H9 (cell line): ENCODE measurements at regions not wholly inside any gene's neighbourhood (a gene's known extent, or its start where the extent isn't known, plus 50 kb on each side); places are given as distances from the start of the nearest gene placed in this dataset.
"Not testable (repeated sequence)": the region's sequence is repeated elsewhere in the genome, so short reads cannot be mapped to it uniquely, and the experiment has no call there.

Experiments
- DNase-seq: peaks from one replicate; pipeline ENCODE4 v3.0.0-alpha.2; 2017
- H2AFZ ChIP-seq: one replicate; pipeline ENCODE4 v1.6.1; 2013; ENCODE audit warnings: mild to moderate bottlenecking, low read length, control low read depth, moderate library complexity
- H2AK5ac ChIP-seq: 2 replicates; pipeline ENCODE4 v1.6.1; 2013; ENCODE audit warnings: low read length, control low read depth, mixed read lengths; ENCODE audit not compliant: insufficient read length
- H2BK120ac ChIP-seq: one replicate; pipeline ENCODE4 v1.6.1; 2013; ENCODE audit warnings: low read depth, mild to moderate bottlenecking, low read length, control low read depth, inconsistent platforms; ENCODE audit not compliant: poor library complexity, severe bottlenecking
- H2BK12ac ChIP-seq: 2 replicates; pipeline ENCODE4 v1.6.1; 2013; ENCODE audit warnings: low read length, control low read depth, mixed read lengths, low read depth; ENCODE audit not compliant: insufficient read length
- H2BK15ac ChIP-seq: 2 replicates; pipeline ENCODE4 v1.6.1; 2013; ENCODE audit warnings: low read depth, low read length, control low read depth
- H2BK20ac ChIP-seq: one replicate; pipeline ENCODE4 v1.6.1; 2013; ENCODE audit warnings: low read depth, mild to moderate bottlenecking, low read length, control low read depth, inconsistent platforms; ENCODE audit not compliant: poor library complexity, severe bottlenecking
- H2BK5ac ChIP-seq: 2 replicates; pipeline ENCODE4 v1.6.1; 2013; ENCODE audit warnings: low read length, control low read depth, mixed read lengths; ENCODE audit not compliant: insufficient read length
- H3K14ac ChIP-seq: 2 replicates; pipeline ENCODE4 v1.6.1; 2013; ENCODE audit warnings: low read length, control low read depth; ENCODE audit not compliant: insufficient read depth
- H3K18ac ChIP-seq: 2 replicates; pipeline ENCODE4 v1.6.1; 2013; ENCODE audit warnings: low read depth, mild to moderate bottlenecking, mixed read lengths, low read length, control low read depth; ENCODE audit not compliant: insufficient read length
- H3K23ac ChIP-seq: 2 replicates; pipeline ENCODE4 v1.6.1; 2013; ENCODE audit warnings: low read length, control low read depth, mixed read lengths, low read depth; ENCODE audit not compliant: insufficient read length
- H3K23me2 ChIP-seq: 2 replicates; pipeline ENCODE4 v1.6.1; 2013; ENCODE audit warnings: low read depth, mild to moderate bottlenecking, mixed read lengths, low read length, control low read depth; ENCODE audit not compliant: insufficient read length, poor library complexity, severe bottlenecking
- H3K27ac ChIP-seq: 2 replicates; pipeline ENCODE4 v1.5.1; 2013; ENCODE audit warnings: low read length, control low read depth, mixed read lengths, low read depth; ENCODE audit not compliant: insufficient read length
- H3K27me3 ChIP-seq: 2 replicates; pipeline ENCODE4 v1.6.1; 2013; ENCODE audit warnings: low read length, control low read depth, inconsistent platforms; ENCODE audit not compliant: insufficient read depth
- H3K4ac ChIP-seq: 2 replicates; pipeline ENCODE4 v1.6.1; 2013; ENCODE audit warnings: low read depth, mild to moderate bottlenecking, control low read depth, inconsistent platforms, low read length, moderate library complexity
- H3K4me1 ChIP-seq: 2 replicates; pipeline ENCODE4 v1.6.1; 2013; ENCODE audit warnings: low read length, control low read depth, inconsistent platforms; ENCODE audit not compliant: insufficient read depth
- H3K4me2 ChIP-seq: 2 replicates; pipeline ENCODE4 v1.6.1; 2013; ENCODE audit warnings: low read length, control low read depth, mixed read lengths; ENCODE audit not compliant: insufficient read length, insufficient read depth
- H3K56ac ChIP-seq: 2 replicates; pipeline ENCODE4 v1.6.1; 2013; ENCODE audit warnings: low read depth, mild to moderate bottlenecking, mixed read lengths, low read length, control low read depth; ENCODE audit not compliant: insufficient read length
- H3K79me1 ChIP-seq: 2 replicates; pipeline ENCODE4 v1.6.1; 2013; ENCODE audit warnings: low read depth, mild to moderate bottlenecking, moderate library complexity, low read length, control low read depth, inconsistent platforms; ENCODE audit not compliant: insufficient read depth, poor library complexity, severe bottlenecking
- H3K79me2 ChIP-seq: 2 replicates; pipeline ENCODE4 v1.6.1; 2013; ENCODE audit warnings: low read length, control low read depth, inconsistent platforms; ENCODE audit not compliant: insufficient read depth
- H3K9ac ChIP-seq: 2 replicates; pipeline ENCODE4 v1.6.1; 2013; ENCODE audit warnings: low read length, control low read depth, mixed read lengths; ENCODE audit not compliant: insufficient read length; ENCODE audit errors: extremely low read depth
- H3K9me3 ChIP-seq: one replicate; pipeline ENCODE4 v1.6.1; 2013; ENCODE audit warnings: low read depth, low read length, inconsistent platforms; ENCODE audit not compliant: control insufficient read depth
- H3T11ph ChIP-seq: one replicate; pipeline ENCODE4 v1.6.1; 2013; ENCODE audit warnings: mild to moderate bottlenecking, low read length, control low read depth, inconsistent platforms
- H4K20me1 ChIP-seq: one replicate; pipeline ENCODE4 v1.6.1; 2013; ENCODE audit not compliant: control insufficient read depth, insufficient read length, insufficient read depth
- H4K5ac ChIP-seq: 2 replicates; pipeline ENCODE4 v1.6.1; 2013; ENCODE audit warnings: low read depth, mild to moderate bottlenecking, mixed read lengths, low read length, control low read depth; ENCODE audit not compliant: insufficient read length
- H4K8ac ChIP-seq: replicated peaks from 2 replicates; pipeline ENCODE4 v1.6.1; 2013; ENCODE audit warnings: low read length, control low read depth, mixed read lengths, low read depth; ENCODE audit not compliant: insufficient read length
- H4K91ac ChIP-seq: 2 replicates; pipeline ENCODE4 v1.6.1; 2013; ENCODE audit warnings: low read depth, mild to moderate bottlenecking, moderate library complexity, mixed read lengths, low read length, control low read depth; ENCODE audit not compliant: insufficient read length
- H3K27ac Mint-ChIP-seq, 3 experiments: 2 replicates in 2 of 3; 3 replicates in 1 of 3; pipeline ENCODE4 v1.8.0; 2020 to 2021; ENCODE audit warnings: mixed read lengths in 3 of 3, mild to moderate bottlenecking in 1 of 3, moderate library complexity in 1 of 3
- H3K27me3 Mint-ChIP-seq: 2 replicates; pipeline ENCODE4 v1.8.0; 2021; ENCODE audit warnings: low read depth, mild to moderate bottlenecking, moderate library complexity, mixed read lengths
- H3K36me3 Mint-ChIP-seq, 3 experiments: 2 replicates in 2 of 3; 3 replicates in 1 of 3; pipeline ENCODE4 v1.8.0; 2020 to 2021; ENCODE audit warnings: low read depth in 3 of 3, mixed read lengths in 3 of 3; ENCODE audit not compliant: insufficient read depth in 1 of 3
- H3K4me1 Mint-ChIP-seq, 2 experiments: 2 replicates each; pipeline ENCODE4 v1.8.0; 2020; ENCODE audit warnings: mixed read lengths in 2 of 2
- H3K4me3 Mint-ChIP-seq, 2 experiments: 2 replicates in 1 of 2; 3 replicates in 1 of 2; pipeline ENCODE4 v1.8.0; 2020 to 2021; ENCODE audit warnings: mild to moderate bottlenecking in 2 of 2, mixed read lengths in 2 of 2, moderate library complexity in 1 of 2
- H3K9me3 Mint-ChIP-seq, 2 experiments: 2 replicates in 1 of 2; 3 replicates in 1 of 2; pipeline ENCODE4 v1.8.0; 2020; ENCODE audit warnings: mild to moderate bottlenecking in 2 of 2, mixed read lengths in 2 of 2, moderate library complexity in 1 of 2
- WGBS: extraction: QIAGEN DNeasy Blood & Tissue Kit; methylation state at CpG from one replicate; pipeline ENCODE4 v1.1.7; 2013; ENCODE audit warnings: missing lambda C conversion rate, low lambda C conversion rate, mixed read lengths; ENCODE audit not compliant: insufficient read length; ENCODE audit errors: extremely low coverage; 5-methylcytosine and 5-hydroxymethylcytosine counted together

DNA sequence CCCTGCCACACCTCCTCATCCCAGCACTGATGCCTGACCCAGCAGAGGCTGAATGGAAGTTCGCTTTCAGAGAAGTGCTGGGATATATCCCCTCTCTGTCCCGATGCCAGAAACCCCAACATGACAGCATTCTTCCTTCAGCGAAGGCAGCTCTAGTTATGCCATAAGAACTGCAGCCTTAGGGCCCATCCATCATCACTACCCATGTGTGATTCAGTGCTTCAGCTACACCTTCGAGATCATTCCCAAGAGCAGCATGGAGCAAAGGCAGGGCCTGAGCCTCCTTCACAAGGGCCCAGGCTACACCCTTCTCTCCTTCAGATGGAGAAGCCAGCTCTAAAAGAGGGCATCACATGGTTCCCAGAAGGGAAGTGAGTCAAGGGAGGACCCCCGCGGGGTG is 198.0 kb downstream of the TBC1D2B start:
- H4K5ac ChIP-seq, H3K4me3 Mint-ChIP-seq, H3K9ac ChIP-seq, H3K4me2 ChIP-seq, H3K4me1 ChIP-seq, H3K9me3 Mint-ChIP-seq, H2AFZ ChIP-seq, H3K27ac ChIP-seq, H3K36me3 Mint-ChIP-seq, H3K18ac ChIP-seq, H2BK5ac ChIP-seq, H3K4me1 Mint-ChIP-seq, DNase-seq, H3K79me2 ChIP-seq, H3K14ac ChIP-seq, H3K79me1 ChIP-seq, H4K8ac ChIP-seq, H3K23me2 ChIP-seq, H3T11ph ChIP-seq, H2BK12ac ChIP-seq, H3K27me3 ChIP-seq, H3K27ac Mint-ChIP-seq, H3K56ac ChIP-seq, H2AK5ac ChIP-seq, H4K91ac ChIP-seq, H3K27me3 Mint-ChIP-seq, H3K4ac ChIP-seq, H2BK120ac ChIP-seq, H2BK20ac ChIP-seq, H3K23ac ChIP-seq, H2BK15ac ChIP-seq, H4K20me1 ChIP-seq, H3K9me3 ChIP-seq: not testable (repeated sequence)
- WGBS, result no CpG with 5 or more reads among the region's 6 CpGs
